Neural cell (in vitro differentiated cells): ENCODE measurements at regions not wholly inside any gene's neighbourhood (a gene's known extent, or its start where the extent isn't known, plus 50 kb on each side); places are given as distances from the start of the nearest gene placed in this dataset.

Experiments used
- EP300 ChIP-seq: fragments of 450-650 bp; conservative IDR thresholded peaks from 2 replicates; pipeline ENCODE4 v1.6.1; 2014; ENCODE audit warnings: antibody characterized with exemption, mild to moderate bottlenecking, moderate library complexity; ENCODE audit not compliant: poor library complexity, severe bottlenecking
- EZH2 ChIP-seq: fragments of 200-600, 300-800 bp; shearing (Covaris generic), sonication (generic); IDR thresholded peaks from 2 replicates; pipeline ENCODE4 v1.6.1; 2014; ENCODE audit warnings: antibody characterized with exemption, low read length, borderline replicate concordance, mild to moderate bottlenecking; ENCODE audit not compliant: insufficient read depth, poor library complexity, severe bottlenecking
- MXI1 ChIP-seq: fragments of 450-650 bp; conservative IDR thresholded peaks from 2 replicates; pipeline ENCODE4 v1.6.1; 2014; ENCODE audit warnings: antibody characterized with exemption, mild to moderate bottlenecking; ENCODE audit not compliant: poor library complexity, severe bottlenecking
- POLR2AphosphoS5 ChIP-seq: IDR thresholded peaks from 2 replicates; pipeline ENCODE4 v1.6.1; 2012
- RAD21 ChIP-seq: fragments of 450-650 bp; conservative IDR thresholded peaks from 2 replicates; pipeline ENCODE4 v1.6.1; 2014; ENCODE audit warnings: antibody characterized with exemption, mild to moderate bottlenecking, moderate library complexity
- SMC3 ChIP-seq: fragments of 450-650 bp; conservative IDR thresholded peaks from 2 replicates; pipeline ENCODE4 v1.6.1; 2014; ENCODE audit warnings: antibody characterized with exemption, mild to moderate bottlenecking, moderate library complexity; ENCODE audit not compliant: poor library complexity
- TAF1 ChIP-seq: IDR thresholded peaks from 2 replicates; pipeline ENCODE4 v1.6.1; 2012; ENCODE audit warnings: low read depth
- TF ChIP-seq, protein P1 (sequence below): IDR thresholded peaks from 2 replicates; pipeline ENCODE4 v1.6.1; 2012; ENCODE audit warnings: borderline replicate concordance
- TF ChIP-seq, protein P2 (sequence below): fragments of 450-650 bp; IDR thresholded peaks from 2 replicates; pipeline ENCODE4 v1.5.1; 2014; ENCODE audit warnings: antibody characterized with exemption, mild to moderate bottlenecking, moderate library complexity; ENCODE audit not compliant: poor library complexity, severe bottlenecking

DNA sequence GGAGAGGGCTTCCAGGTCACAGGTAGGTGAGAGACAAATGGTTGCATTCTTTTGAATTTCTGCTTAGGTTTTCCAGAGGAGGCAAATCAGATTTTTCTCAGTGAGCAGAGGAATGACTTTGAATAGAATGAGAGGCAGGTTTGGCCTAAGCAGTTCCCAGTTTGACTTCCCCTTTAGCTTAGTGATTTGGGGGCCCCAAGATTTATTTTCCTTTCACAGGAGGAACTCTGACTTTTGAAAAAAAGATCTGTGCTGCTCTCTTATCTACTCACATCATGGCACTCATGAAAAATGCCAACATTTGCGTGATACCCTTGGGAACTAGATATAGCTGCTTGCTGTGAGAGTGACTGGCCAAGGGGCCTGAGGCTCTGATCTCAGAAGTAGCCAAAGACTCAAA, 58.0 kb upstream of the EVL start:
- TF ChIP-seq RAD21, result no peak
- no peak for TF ChIP-seq EP300
- TF ChIP-seq TAF1, result no peak
- no peak for TF ChIP-seq EZH2
- TF ChIP-seq SMC3, result no peak
- TF ChIP-seq, protein P1, sequence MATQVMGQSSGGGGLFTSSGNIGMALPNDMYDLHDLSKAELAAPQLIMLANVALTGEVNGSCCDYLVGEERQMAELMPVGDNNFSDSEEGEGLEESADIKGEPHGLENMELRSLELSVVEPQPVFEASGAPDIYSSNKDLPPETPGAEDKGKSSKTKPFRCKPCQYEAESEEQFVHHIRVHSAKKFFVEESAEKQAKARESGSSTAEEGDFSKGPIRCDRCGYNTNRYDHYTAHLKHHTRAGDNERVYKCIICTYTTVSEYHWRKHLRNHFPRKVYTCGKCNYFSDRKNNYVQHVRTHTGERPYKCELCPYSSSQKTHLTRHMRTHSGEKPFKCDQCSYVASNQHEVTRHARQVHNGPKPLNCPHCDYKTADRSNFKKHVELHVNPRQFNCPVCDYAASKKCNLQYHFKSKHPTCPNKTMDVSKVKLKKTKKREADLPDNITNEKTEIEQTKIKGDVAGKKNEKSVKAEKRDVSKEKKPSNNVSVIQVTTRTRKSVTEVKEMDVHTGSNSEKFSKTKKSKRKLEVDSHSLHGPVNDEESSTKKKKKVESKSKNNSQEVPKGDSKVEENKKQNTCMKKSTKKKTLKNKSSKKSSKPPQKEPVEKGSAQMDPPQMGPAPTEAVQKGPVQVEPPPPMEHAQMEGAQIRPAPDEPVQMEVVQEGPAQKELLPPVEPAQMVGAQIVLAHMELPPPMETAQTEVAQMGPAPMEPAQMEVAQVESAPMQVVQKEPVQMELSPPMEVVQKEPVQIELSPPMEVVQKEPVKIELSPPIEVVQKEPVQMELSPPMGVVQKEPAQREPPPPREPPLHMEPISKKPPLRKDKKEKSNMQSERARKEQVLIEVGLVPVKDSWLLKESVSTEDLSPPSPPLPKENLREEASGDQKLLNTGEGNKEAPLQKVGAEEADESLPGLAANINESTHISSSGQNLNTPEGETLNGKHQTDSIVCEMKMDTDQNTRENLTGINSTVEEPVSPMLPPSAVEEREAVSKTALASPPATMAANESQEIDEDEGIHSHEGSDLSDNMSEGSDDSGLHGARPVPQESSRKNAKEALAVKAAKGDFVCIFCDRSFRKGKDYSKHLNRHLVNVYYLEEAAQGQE, result no peak
- TF ChIP-seq, protein P2, sequence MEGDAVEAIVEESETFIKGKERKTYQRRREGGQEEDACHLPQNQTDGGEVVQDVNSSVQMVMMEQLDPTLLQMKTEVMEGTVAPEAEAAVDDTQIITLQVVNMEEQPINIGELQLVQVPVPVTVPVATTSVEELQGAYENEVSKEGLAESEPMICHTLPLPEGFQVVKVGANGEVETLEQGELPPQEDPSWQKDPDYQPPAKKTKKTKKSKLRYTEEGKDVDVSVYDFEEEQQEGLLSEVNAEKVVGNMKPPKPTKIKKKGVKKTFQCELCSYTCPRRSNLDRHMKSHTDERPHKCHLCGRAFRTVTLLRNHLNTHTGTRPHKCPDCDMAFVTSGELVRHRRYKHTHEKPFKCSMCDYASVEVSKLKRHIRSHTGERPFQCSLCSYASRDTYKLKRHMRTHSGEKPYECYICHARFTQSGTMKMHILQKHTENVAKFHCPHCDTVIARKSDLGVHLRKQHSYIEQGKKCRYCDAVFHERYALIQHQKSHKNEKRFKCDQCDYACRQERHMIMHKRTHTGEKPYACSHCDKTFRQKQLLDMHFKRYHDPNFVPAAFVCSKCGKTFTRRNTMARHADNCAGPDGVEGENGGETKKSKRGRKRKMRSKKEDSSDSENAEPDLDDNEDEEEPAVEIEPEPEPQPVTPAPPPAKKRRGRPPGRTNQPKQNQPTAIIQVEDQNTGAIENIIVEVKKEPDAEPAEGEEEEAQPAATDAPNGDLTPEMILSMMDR, result no peak
- TF ChIP-seq POLR2AphosphoS5, result no peak
- TF ChIP-seq MXI1, result no peak
